ENCODE measurements at regions not wholly inside any gene's neighbourhood (a gene's known extent, or its start where the extent isn't known, plus 50 kb on each side); places are given as distances from the start of the nearest gene placed in this dataset.

- TF ChIP-seq CTCF (IDR thresholded peaks at IDR 0.05), result no peak
- TF ChIP-seq POLR2A (IDR thresholded peaks at IDR 0.05), result no peak
Measured at GRCh38 chr3:72093270-72093991, 308.5 kb upstream of the PROK2 start.

Measured in gastroesophageal sphincter (tissue), 3 donors.